ENCODE measurements at regions not wholly inside any gene's neighbourhood (a gene's known extent, or its start where the extent isn't known, plus 50 kb on each side); places are given as distances from the start of the nearest gene placed in this dataset.

DNA sequence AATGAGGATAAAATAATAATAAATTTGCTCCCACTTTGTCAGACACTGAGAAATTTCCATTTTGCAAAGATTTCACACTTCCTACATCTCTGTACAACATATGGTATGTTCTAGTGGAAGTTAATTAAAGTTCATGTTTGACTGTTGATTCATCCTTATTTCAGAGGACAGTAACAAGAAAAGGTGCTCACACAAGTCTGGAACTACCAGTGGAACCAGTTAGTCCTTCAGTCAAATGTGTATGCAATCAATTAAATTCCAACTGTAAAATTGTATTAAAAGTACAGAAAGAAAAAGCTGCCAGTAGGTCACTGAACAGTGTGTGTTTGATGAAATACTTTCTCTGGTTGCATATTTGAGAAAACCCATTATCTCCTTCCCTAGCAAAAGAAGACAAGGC, 496.0 kb upstream of the PKN2 start:
- H3K27me3 Mint-ChIP-seq (ENCODE audit: low read depth): no peaks in the 10 kb centered on the region
- POLR2A ChIA-PET: no interaction called here
- H3K4me3 Mint-ChIP-seq: no peak overlapping the region
- ATAC-seq (no peak), DNase-seq (ENCODE audit: low spot score) (no peak)
- no peak for TF ChIP-seq TEAD4 (CRISPR knock-in tag; IDR thresholded peaks at IDR 0.05)
- no peak for TF ChIP-seq CREB1 (CRISPR knock-in tag; IDR thresholded peaks at IDR 0.05)
- H3K27ac Mint-ChIP-seq: no peak overlapping the region
- peaks cover 5% of the 10 kb centered on the region; the same call in 1 of the 2 replicates for H3K4me1 Mint-ChIP-seq
- H3K36me3 Mint-ChIP-seq: no peaks in the 10 kb centered on the region
- no peaks in the 10 kb centered on the region for H3K9me3 Mint-ChIP-seq
- CTCF ChIA-PET: interaction anchor here (1.4 kb wide), 1 partner anchor 7 kb away, joined by 3 read pairs; no protein-coding TSS in a partner anchor

DNA sequence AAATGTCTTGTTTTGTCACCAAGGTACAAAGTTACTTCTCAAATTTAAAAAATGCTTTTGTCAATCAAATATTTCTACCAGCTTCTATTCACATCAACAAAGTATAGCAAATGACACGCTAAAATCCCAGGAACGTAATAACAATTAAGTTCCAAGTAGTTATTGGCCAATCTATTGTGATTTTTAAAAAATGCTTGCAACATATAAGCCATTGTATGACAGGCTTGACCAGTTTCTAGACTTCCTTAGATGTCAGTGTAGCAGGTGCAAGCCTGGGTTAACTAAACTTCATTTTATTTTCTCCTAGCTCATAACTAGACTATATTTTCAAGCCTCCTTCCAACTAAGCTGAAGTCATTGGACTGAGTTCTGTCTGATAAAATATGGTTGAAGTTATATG, 494.5 kb upstream of the PKN2 start:
- H3K27me3 Mint-ChIP-seq (ENCODE audit: low read depth): no peaks in the 10 kb centered on the region

DNA sequence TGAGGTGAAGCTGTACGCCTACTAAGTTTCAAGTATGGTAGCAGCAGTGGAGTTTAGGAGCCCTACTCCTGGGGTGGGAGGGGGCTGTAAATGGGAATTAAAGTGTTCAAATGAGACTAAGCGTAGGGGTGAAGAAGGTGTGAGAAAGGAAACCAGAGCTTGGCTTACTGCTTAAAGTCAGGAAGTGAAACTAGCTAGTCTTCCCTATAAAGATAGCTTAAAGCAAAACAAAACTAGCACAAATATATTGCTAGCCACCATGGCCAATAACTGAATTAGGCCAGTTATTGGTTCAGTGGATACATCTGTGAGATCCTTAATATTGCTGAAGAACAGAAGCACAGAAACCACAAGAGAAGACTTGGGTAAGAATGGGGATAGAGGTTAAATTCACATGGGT, 492.2 kb upstream of the PKN2 start:
- no peak overlapping the region for H3K27ac Mint-ChIP-seq
- CTCF ChIA-PET: no interaction called here
- H3K9me3 Mint-ChIP-seq: no peaks in the 10 kb centered on the region
- no peak overlapping the region for H3K4me3 Mint-ChIP-seq
- H3K36me3 Mint-ChIP-seq: no peaks in the 10 kb centered on the region
- DNase-seq (ENCODE audit: low spot score): no peak
- peaks cover 4% of the 10 kb centered on the region; the same call in 1 of the 2 replicates for H3K4me1 Mint-ChIP-seq
- TF ChIP-seq, protein P1, sequence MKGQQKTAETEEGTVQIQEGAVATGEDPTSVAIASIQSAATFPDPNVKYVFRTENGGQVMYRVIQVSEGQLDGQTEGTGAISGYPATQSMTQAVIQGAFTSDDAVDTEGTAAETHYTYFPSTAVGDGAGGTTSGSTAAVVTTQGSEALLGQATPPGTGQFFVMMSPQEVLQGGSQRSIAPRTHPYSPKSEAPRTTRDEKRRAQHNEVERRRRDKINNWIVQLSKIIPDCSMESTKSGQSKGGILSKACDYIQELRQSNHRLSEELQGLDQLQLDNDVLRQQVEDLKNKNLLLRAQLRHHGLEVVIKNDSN (CRISPR knock-in tag; IDR thresholded peaks at IDR 0.05): no peak
- TF ChIP-seq TEAD1 (CRISPR knock-in tag; IDR thresholded peaks at IDR 0.05) (no peak), ZNF416 (CRISPR knock-in tag; IDR thresholded peaks at IDR 0.05) (no peak), SOX15 (CRISPR knock-in tag; IDR thresholded peaks at IDR 0.05) (no peak), ZNF219 (CRISPR knock-in tag; IDR thresholded peaks at IDR 0.05; ENCODE audit: borderline replicate concordance) (no peak)
- TF ChIP-seq, protein P2, sequence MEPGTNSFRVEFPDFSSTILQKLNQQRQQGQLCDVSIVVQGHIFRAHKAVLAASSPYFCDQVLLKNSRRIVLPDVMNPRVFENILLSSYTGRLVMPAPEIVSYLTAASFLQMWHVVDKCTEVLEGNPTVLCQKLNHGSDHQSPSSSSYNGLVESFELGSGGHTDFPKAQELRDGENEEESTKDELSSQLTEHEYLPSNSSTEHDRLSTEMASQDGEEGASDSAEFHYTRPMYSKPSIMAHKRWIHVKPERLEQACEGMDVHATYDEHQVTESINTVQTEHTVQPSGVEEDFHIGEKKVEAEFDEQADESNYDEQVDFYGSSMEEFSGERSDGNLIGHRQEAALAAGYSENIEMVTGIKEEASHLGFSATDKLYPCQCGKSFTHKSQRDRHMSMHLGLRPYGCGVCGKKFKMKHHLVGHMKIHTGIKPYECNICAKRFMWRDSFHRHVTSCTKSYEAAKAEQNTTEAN (CRISPR knock-in tag; IDR thresholded peaks at IDR 0.05): no peak
- TF ChIP-seq, protein P3, sequence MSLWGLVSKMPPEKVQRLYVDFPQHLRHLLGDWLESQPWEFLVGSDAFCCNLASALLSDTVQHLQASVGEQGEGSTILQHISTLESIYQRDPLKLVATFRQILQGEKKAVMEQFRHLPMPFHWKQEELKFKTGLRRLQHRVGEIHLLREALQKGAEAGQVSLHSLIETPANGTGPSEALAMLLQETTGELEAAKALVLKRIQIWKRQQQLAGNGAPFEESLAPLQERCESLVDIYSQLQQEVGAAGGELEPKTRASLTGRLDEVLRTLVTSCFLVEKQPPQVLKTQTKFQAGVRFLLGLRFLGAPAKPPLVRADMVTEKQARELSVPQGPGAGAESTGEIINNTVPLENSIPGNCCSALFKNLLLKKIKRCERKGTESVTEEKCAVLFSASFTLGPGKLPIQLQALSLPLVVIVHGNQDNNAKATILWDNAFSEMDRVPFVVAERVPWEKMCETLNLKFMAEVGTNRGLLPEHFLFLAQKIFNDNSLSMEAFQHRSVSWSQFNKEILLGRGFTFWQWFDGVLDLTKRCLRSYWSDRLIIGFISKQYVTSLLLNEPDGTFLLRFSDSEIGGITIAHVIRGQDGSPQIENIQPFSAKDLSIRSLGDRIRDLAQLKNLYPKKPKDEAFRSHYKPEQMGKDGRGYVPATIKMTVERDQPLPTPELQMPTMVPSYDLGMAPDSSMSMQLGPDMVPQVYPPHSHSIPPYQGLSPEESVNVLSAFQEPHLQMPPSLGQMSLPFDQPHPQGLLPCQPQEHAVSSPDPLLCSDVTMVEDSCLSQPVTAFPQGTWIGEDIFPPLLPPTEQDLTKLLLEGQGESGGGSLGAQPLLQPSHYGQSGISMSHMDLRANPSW (CRISPR knock-in tag; conservative IDR thresholded peaks at IDR 0.05; ENCODE audit: low read depth): no peak
- TF ChIP-seq, protein P4, sequence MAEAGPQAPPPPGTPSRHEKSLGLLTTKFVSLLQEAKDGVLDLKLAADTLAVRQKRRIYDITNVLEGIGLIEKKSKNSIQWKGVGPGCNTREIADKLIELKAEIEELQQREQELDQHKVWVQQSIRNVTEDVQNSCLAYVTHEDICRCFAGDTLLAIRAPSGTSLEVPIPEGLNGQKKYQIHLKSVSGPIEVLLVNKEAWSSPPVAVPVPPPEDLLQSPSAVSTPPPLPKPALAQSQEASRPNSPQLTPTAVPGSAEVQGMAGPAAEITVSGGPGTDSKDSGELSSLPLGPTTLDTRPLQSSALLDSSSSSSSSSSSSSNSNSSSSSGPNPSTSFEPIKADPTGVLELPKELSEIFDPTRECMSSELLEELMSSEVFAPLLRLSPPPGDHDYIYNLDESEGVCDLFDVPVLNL (CRISPR knock-in tag; IDR thresholded peaks at IDR 0.05; ENCODE audit: borderline replicate concordance, low read depth): no peak
- TF ChIP-seq, protein P5, sequence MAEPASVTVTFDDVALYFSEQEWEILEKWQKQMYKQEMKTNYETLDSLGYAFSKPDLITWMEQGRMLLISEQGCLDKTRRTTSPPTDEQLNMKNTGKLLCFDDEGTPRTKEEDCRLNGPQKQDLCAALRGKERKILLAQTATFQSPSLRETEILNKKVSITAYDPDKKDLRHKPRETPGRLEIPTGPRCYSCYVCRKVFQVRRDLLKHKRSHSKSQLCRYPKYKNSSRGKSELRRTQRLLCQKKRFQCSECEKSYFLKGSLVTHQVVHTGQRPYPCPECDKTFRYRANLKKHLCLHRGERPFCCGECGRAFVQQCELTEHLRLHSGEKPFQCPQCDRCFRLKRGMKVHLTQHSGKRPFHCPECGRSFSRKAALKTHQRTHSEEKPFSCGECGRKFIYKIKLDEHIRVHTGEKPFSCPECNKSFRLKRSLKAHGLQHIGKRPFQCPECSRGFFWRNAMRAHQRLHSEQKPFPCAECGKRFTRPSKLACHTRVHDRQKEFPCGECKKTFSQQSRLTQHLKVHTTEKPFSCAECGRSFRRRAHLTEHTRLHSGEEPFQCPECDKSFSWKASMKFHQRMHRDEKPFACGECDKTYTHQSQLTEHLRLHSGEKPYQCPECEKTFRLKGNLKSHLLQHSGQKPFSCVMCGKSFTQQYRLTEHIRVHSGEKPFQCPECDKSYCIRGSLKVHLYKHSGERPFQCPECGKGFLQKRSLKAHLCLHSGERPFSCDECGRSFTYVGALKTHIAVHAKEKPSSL (CRISPR knock-in tag; conservative IDR thresholded peaks at IDR 0.05): no peak
- H3K27me3 Mint-ChIP-seq (ENCODE audit: low read depth): no peaks in the 10 kb centered on the region
- POLR2A ChIA-PET: no interaction called here
- no peak for ATAC-seq

More for the DNA sequence above, 494.5 kb upstream of the PKN2 start:
- DNase-seq (ENCODE audit: low spot score): no peak
- no peak for ATAC-seq
- H3K9me3 Mint-ChIP-seq: no peaks in the 10 kb centered on the region
- TF ChIP-seq ZNF396 (CRISPR knock-in tag; IDR thresholded peaks at IDR 0.05; ENCODE audit: borderline replicate concordance) (no peak), JUN (CRISPR knock-in tag; IDR thresholded peaks at IDR 0.05) (no peak), SP1 (CRISPR knock-in tag; conservative IDR thresholded peaks at IDR 0.05) (no peak)
- TF ChIP-seq, protein P1 (CRISPR knock-in tag; IDR thresholded peaks at IDR 0.05): no peak
- no peak overlapping the region for H3K4me3 Mint-ChIP-seq
- ChIA-PET POLR2A (no interaction called here), CTCF (interaction anchor here (1.4 kb wide), 1 partner anchor 9 kb away, joined by 3 read pairs; no protein-coding TSS in a partner anchor)
- no peak overlapping the region for H3K27ac Mint-ChIP-seq
- H3K36me3 Mint-ChIP-seq: no peaks in the 10 kb centered on the region
- H3K4me1 Mint-ChIP-seq: peaks cover 4% of the 10 kb centered on the region; the same call in 1 of the 2 replicates
